ENCODE measurements at regions not wholly inside any gene's neighbourhood (a gene's known extent, or its start where the extent isn't known, plus 50 kb on each side); places are given as distances from the start of the nearest gene placed in this dataset.

DNA sequence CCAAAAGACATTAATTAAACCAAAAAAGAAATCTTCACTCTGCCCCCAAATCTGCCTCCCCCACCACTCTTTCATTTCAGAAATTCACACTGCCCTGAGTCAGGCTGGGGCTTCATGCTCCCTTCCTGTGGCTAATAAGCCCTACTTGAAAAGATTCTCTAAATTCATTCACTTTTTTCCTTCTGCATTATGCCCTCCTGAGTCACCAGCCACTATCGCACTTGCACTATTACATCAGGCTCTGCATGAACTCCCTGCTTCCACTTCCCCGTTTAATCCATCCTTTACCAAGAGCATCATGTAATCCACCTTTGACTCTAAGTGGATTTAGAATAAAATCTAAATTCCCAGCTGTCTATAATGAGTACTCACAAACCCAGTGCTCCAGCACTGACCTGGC lies 295.4 kb upstream of the KLF3 start:
- no peak overlapping the region for H3K4me2 ChIP-seq (ENCODE audit: low read length)
- H3K27ac ChIP-seq (ENCODE audit: low read depth, low read length): no peak overlapping the region
- H3K18ac ChIP-seq (ENCODE audit: low read length): no peak overlapping the region
- no peak overlapping the region for H3K4ac ChIP-seq (ENCODE audit: low read depth, low read length)
- H2BK5ac ChIP-seq (ENCODE audit: low read length): no peak overlapping the region
- no peak overlapping the region for H2BK120ac ChIP-seq (ENCODE audit: low read depth, low read length)
- no peak for DNase-seq
- H4K8ac ChIP-seq (ENCODE audit: low read depth, low read length): no peak overlapping the region
- no peaks in the 10 kb centered on the region for H3K79me2 ChIP-seq (ENCODE audit: control insufficient read depth, insufficient read depth, low read length)
- no peak overlapping the region for H3K9ac ChIP-seq (ENCODE audit: low read length)
- H3K56ac ChIP-seq (ENCODE audit: low read length): no peak overlapping the region
- no peaks in the 10 kb centered on the region for H3K27me3 ChIP-seq (ENCODE audit: insufficient read depth, low read length, poor library complexity)
- no peak overlapping the region for H2BK15ac ChIP-seq (replicated peaks; ENCODE audit: low read depth)
- no peak overlapping the region for H3K23ac ChIP-seq (ENCODE audit: low read length)
- no CpG with 5 or more reads among the region's 2 CpGs for whole genome bisulfite sequencing (ENCODE audit: extremely low coverage, insufficient coverage, low lambda C conversion rate)
- no peak overlapping the region for H2AK5ac ChIP-seq (ENCODE audit: low read length)
- no peaks in the 10 kb centered on the region for H3K36me3 ChIP-seq (ENCODE audit: control insufficient read depth, insufficient read depth, low read length)
- no peak overlapping the region for H4K5ac ChIP-seq (ENCODE audit: low read length)
- H3K4me1 ChIP-seq (ENCODE audit: control insufficient read depth, low read depth, low read length): no peaks in the 10 kb centered on the region
- H3K79me1 ChIP-seq (ENCODE audit: low read length): no peaks in the 10 kb centered on the region
- H3K4me3 ChIP-seq (ENCODE audit: low read length): no peak overlapping the region

DNA sequence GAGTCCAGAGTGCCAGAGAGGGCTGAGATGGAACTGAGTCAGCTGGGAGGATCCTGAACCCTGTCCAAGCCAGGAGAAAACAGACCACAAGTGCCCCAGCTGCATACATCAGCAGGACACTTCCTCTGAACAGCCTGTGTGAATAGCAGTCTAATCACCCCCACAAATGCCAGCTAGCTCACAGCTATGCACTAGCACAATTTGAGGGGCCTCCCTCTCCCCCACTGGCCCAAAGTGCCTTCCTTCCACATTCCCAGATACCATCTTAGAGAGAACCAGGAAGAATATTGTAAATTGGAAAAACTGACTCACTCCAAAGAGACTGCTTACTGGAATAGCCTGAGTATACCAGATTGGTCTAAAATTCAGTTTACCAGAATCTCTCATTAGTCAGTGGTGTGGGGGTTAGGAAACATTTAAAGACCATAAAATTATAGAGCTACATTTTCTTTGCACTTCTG lies 292.6 kb upstream of the KLF3 start:
- Histone ChIP-seq H3K27ac (ENCODE audit: low read depth, low read length) (no peak overlapping the region), H3K4me3 (ENCODE audit: low read length) (no peak overlapping the region), H3K23ac (ENCODE audit: low read length) (no peak overlapping the region), H3K4me2 (ENCODE audit: low read length) (no peak overlapping the region), H4K5ac (ENCODE audit: low read length) (no peak overlapping the region), H2BK120ac (ENCODE audit: low read depth, low read length) (no peak overlapping the region), H3K4me1 (ENCODE audit: control insufficient read depth, low read depth, low read length) (no peaks in the 10 kb centered on the region), H3K18ac (ENCODE audit: low read length) (no peak overlapping the region), H3K36me3 (ENCODE audit: control insufficient read depth, insufficient read depth, low read length) (no peaks in the 10 kb centered on the region), H3K56ac (ENCODE audit: low read length) (no peak overlapping the region), H3K27me3 (ENCODE audit: insufficient read depth, low read length, poor library complexity) (no peaks in the 10 kb centered on the region), H2BK5ac (ENCODE audit: low read length) (no peak overlapping the region), H3K4ac (ENCODE audit: low read depth, low read length) (no peak overlapping the region), H2BK15ac (replicated peaks; ENCODE audit: low read depth) (no peak overlapping the region), H3K79me2 (ENCODE audit: control insufficient read depth, insufficient read depth, low read length) (no peaks in the 10 kb centered on the region), H3K79me1 (ENCODE audit: low read length) (no peaks in the 10 kb centered on the region), H4K8ac (ENCODE audit: low read depth, low read length) (no peak overlapping the region), H3K9ac (ENCODE audit: low read length) (no peak overlapping the region), H2AK5ac (ENCODE audit: low read length) (no peak overlapping the region)
- peak; percentile 7 for DNase-seq

DNA sequence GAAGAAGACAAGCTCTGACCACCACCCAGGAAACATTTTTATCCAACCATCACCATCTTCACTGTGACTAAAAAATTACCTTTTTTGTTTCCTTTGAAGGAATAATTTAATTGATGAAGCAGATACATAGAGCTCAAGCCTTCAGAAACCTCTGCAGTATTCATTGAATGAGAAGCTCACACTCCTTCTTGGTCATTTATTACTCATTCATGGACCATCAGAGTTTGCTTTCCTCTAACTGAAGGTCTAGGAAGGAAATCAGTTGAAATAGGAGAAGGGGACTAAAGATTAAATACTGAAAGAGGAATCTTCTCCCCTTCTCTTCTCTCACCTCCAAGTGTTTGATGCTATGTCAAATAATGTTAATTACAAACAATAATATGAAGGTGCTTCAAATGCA lies 290.6 kb upstream of the KLF3 start:
- Histone ChIP-seq H4K8ac (ENCODE audit: low read depth, low read length) (no peak overlapping the region), H3K27ac (ENCODE audit: low read depth, low read length) (no peak overlapping the region), H4K5ac (ENCODE audit: low read length) (no peak overlapping the region), H3K36me3 (ENCODE audit: control insufficient read depth, insufficient read depth, low read length) (no peaks in the 10 kb centered on the region), H2BK120ac (ENCODE audit: low read depth, low read length) (no peak overlapping the region), H3K27me3 (ENCODE audit: insufficient read depth, low read length, poor library complexity) (no peaks in the 10 kb centered on the region), H3K9ac (ENCODE audit: low read length) (no peak overlapping the region), H3K4ac (ENCODE audit: low read depth, low read length) (no peak overlapping the region), H2AK5ac (ENCODE audit: low read length) (no peak overlapping the region), H3K56ac (ENCODE audit: low read length) (no peak overlapping the region), H2BK15ac (replicated peaks; ENCODE audit: low read depth) (no peak overlapping the region), H3K18ac (ENCODE audit: low read length) (no peak overlapping the region), H3K79me1 (ENCODE audit: low read length) (no peaks in the 10 kb centered on the region), H3K4me1 (ENCODE audit: control insufficient read depth, low read depth, low read length) (no peaks in the 10 kb centered on the region), H3K4me2 (ENCODE audit: low read length) (no peak overlapping the region), H2BK5ac (ENCODE audit: low read length) (no peak overlapping the region), H3K23ac (ENCODE audit: low read length) (no peak overlapping the region), H3K79me2 (ENCODE audit: control insufficient read depth, insufficient read depth, low read length) (no peaks in the 10 kb centered on the region), H3K4me3 (ENCODE audit: low read length) (no peak overlapping the region)
- no peak for DNase-seq

DNA sequence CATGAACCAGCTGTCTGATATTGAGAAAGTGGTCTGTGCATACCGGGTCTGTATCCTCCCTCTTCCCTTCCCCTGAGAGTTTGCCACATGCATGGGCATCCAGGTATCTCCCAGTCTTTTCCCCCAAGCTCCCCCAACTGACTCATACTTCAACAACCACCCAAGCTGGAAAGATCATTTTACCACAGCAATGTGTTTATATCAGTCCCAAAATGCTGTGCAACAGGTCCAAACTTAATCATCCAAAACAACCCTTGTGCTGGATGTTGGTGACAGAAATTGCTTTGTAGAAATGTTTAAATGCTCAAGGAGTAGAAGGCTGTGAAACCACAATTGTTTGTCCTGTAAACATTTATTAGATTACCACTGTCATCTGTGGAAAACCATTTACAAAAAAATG lies 286.8 kb upstream of the KLF3 start:
- no peak overlapping the region for H2BK120ac ChIP-seq (ENCODE audit: low read depth, low read length)
- no CpG with 5 or more reads among the region's 1 CpG for WGBS (ENCODE audit: extremely low coverage, insufficient coverage, low lambda C conversion rate)
- H3K27me3 ChIP-seq (ENCODE audit: insufficient read depth, low read length, poor library complexity): no peaks in the 10 kb centered on the region
- H3K23ac ChIP-seq (ENCODE audit: low read length): no peak overlapping the region
- no peak overlapping the region for H3K4ac ChIP-seq (ENCODE audit: low read depth, low read length)
- H2BK5ac ChIP-seq (ENCODE audit: low read length): no peak overlapping the region
- no peaks in the 10 kb centered on the region for H3K36me3 ChIP-seq (ENCODE audit: control insufficient read depth, insufficient read depth, low read length)
- H4K5ac ChIP-seq (ENCODE audit: low read length): no peak overlapping the region
- H2BK15ac ChIP-seq (replicated peaks; ENCODE audit: low read depth): no peak overlapping the region
- H3K79me1 ChIP-seq (ENCODE audit: low read length): no peaks in the 10 kb centered on the region
- no peaks in the 10 kb centered on the region for H3K4me1 ChIP-seq (ENCODE audit: control insufficient read depth, low read depth, low read length)
- H3K27ac ChIP-seq (ENCODE audit: low read depth, low read length): no peak overlapping the region
- no peak overlapping the region for H3K4me3 ChIP-seq (ENCODE audit: low read length)
- H2AK5ac ChIP-seq (ENCODE audit: low read length): no peak overlapping the region
- no peak overlapping the region for H3K4me2 ChIP-seq (ENCODE audit: low read length)
- H4K8ac ChIP-seq (ENCODE audit: low read depth, low read length): no peak overlapping the region
- H3K79me2 ChIP-seq (ENCODE audit: control insufficient read depth, insufficient read depth, low read length): no peaks in the 10 kb centered on the region
- H3K56ac ChIP-seq (ENCODE audit: low read length): no peak overlapping the region
- H3K18ac ChIP-seq (ENCODE audit: low read length): no peak overlapping the region
- DNase-seq: no peak
- no peak overlapping the region for H3K9ac ChIP-seq (ENCODE audit: low read length)

DNA sequence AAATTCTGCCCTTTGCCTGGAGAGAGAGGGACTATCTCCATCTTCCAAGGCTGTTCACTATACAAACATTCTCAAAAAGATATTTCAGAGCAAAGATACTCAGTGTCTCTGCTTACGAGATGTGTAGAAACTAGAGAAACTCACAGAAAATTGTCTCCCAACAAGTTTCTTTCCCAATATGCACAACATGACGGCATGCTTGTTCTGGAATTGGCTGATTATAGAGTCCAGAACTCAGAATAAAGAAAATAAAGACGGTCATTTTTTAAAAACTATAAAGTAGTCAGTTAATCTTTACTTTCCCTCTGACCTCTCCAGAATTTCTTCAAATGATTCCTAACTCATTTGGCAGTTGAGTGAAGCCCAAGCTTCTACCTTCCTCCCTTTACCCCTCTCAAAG lies 285.5 kb upstream of the KLF3 start:
- H3K23ac ChIP-seq (ENCODE audit: low read length): no peak overlapping the region
- H4K8ac ChIP-seq (ENCODE audit: low read depth, low read length): no peak overlapping the region
- no peak overlapping the region for H3K4me2 ChIP-seq (ENCODE audit: low read length)
- no peak overlapping the region for H2BK5ac ChIP-seq (ENCODE audit: low read length)
- no peak overlapping the region for H3K4me3 ChIP-seq (ENCODE audit: low read length)
- no peak overlapping the region for H3K18ac ChIP-seq (ENCODE audit: low read length)
- DNase-seq: no peak
- H3K4me1 ChIP-seq (ENCODE audit: control insufficient read depth, low read depth, low read length): no peaks in the 10 kb centered on the region
- H3K79me1 ChIP-seq (ENCODE audit: low read length): no peaks in the 10 kb centered on the region
- no peak overlapping the region for H3K4ac ChIP-seq (ENCODE audit: low read depth, low read length)
- no peak overlapping the region for H2AK5ac ChIP-seq (ENCODE audit: low read length)
- no peak overlapping the region for H4K5ac ChIP-seq (ENCODE audit: low read length)
- no peaks in the 10 kb centered on the region for H3K27me3 ChIP-seq (ENCODE audit: insufficient read depth, low read length, poor library complexity)
- no peak overlapping the region for H3K9ac ChIP-seq (ENCODE audit: low read length)
- no peak overlapping the region for H2BK120ac ChIP-seq (ENCODE audit: low read depth, low read length)
- no peaks in the 10 kb centered on the region for H3K79me2 ChIP-seq (ENCODE audit: control insufficient read depth, insufficient read depth, low read length)
- no peak overlapping the region for H3K56ac ChIP-seq (ENCODE audit: low read length)
- no CpG with 5 or more reads among the region's 3 CpGs for WGBS (ENCODE audit: extremely low coverage, insufficient coverage, low lambda C conversion rate)
- no peaks in the 10 kb centered on the region for H3K36me3 ChIP-seq (ENCODE audit: control insufficient read depth, insufficient read depth, low read length)
- H2BK15ac ChIP-seq (replicated peaks; ENCODE audit: low read depth): no peak overlapping the region
- no peak overlapping the region for H3K27ac ChIP-seq (ENCODE audit: low read depth, low read length)

DNA sequence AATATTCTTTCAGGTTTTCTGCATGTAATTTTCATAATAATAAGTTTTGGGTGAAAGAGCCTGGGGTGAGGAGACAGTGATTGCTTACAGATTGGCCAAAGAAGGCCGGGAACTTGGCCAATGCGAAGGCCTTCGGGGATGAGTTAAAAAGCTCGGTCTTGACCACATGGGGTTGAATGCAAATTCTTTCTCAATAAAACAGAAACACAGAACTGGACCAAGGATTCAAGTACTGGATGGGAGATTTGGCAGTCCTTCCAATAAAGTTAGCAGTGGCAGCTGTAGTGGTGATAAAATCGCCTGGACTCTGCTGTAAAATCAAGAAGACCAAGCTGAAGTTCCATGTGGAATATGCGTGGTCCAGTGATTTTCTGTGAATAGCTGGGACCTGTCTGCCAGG lies 282.2 kb upstream of the KLF3 start:
- Histone ChIP-seq H4K5ac (ENCODE audit: low read length) (no peak overlapping the region), H3K79me2 (ENCODE audit: control insufficient read depth, insufficient read depth, low read length) (no peaks in the 10 kb centered on the region), H3K18ac (ENCODE audit: low read length) (no peak overlapping the region), H3K79me1 (ENCODE audit: low read length) (no peaks in the 10 kb centered on the region), H3K4me2 (ENCODE audit: low read length) (no peak overlapping the region), H2BK15ac (replicated peaks; ENCODE audit: low read depth) (no peak overlapping the region), H3K56ac (ENCODE audit: low read length) (no peak overlapping the region), H4K8ac (ENCODE audit: low read depth, low read length) (no peak overlapping the region), H3K9ac (ENCODE audit: low read length) (no peak overlapping the region), H3K4me1 (ENCODE audit: control insufficient read depth, low read depth, low read length) (no peaks in the 10 kb centered on the region), H3K36me3 (ENCODE audit: control insufficient read depth, insufficient read depth, low read length) (no peaks in the 10 kb centered on the region), H2BK5ac (ENCODE audit: low read length) (no peak overlapping the region), H2BK120ac (ENCODE audit: low read depth, low read length) (no peak overlapping the region), H2AK5ac (ENCODE audit: low read length) (no peak overlapping the region), H3K27me3 (ENCODE audit: insufficient read depth, low read length, poor library complexity) (no peaks in the 10 kb centered on the region), H3K4me3 (ENCODE audit: low read length) (no peak overlapping the region), H3K4ac (ENCODE audit: low read depth, low read length) (no peak overlapping the region), H3K27ac (ENCODE audit: low read depth, low read length) (no peak overlapping the region), H3K23ac (ENCODE audit: low read length) (no peak overlapping the region)
- no CpG with 5 or more reads among the region's 6 CpGs for WGBS (ENCODE audit: extremely low coverage, insufficient coverage, low lambda C conversion rate)
- no peak for DNase-seq
